ENCODE measurements at regions not wholly inside any gene's neighbourhood (a gene's known extent, or its start where the extent isn't known, plus 50 kb on each side); places are given as distances from the start of the nearest gene placed in this dataset.

GRCh38 chr5:62722360-62722759 lies 143.7 kb downstream of the LRRC70 start:
- intact Hi-C loops (cut with DNase I), result no loop called here
- DNase-seq, result no peak

- no peak for DNase-seq
- intact Hi-C loops (cut with DNase I), result no loop called here
These were observed 141.4 kb downstream of the LRRC70 start for GRCh38 chr5:62720031-62720441.

GRCh38 chr5:62719061-62719720 lies 140.6 kb downstream of the LRRC70 start:
- intact Hi-C loops (cut with DNase I), result no loop called here
- no peak for DNase-seq

GRCh38 chr5:62718324-62718723 lies 139.7 kb downstream of the LRRC70 start:
- no peak for DNase-seq
- intact Hi-C loops (cut with DNase I), result no loop called here

GRCh38 chr5:62717301-62717933 lies 138.8 kb downstream of the LRRC70 start:
- DNase-seq, result no peak
- intact Hi-C loops (cut with DNase I), result no loop called here

DNA sequence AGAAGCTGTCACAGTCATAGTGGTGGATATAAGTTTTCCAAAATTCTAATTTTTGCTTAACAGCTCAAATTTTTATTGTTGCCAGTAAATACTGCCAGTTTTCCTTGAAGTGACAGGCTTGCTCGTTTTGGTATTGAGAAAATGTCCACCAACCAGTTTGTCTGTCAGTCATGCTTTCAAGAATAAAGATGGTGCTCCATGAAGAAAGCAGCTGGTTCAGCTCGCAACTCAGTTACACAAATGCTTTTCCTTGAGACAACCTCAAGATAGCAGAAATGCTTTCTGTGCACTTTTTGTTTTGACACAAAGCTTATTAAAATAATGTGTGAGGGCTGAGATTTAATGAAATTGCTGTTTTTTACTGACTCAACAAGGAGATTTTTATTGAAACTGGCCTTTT lies 135.7 kb downstream of the LRRC70 start:
- intact Hi-C loops (cut with DNase I), result no loop called here
- no peak for DNase-seq

GRCh38 chr5:62708481-62709325 lies 130.1 kb downstream of the LRRC70 start:
- DNase-seq, result no peak
- intact Hi-C loops (cut with DNase I), result no loop called here

DNA sequence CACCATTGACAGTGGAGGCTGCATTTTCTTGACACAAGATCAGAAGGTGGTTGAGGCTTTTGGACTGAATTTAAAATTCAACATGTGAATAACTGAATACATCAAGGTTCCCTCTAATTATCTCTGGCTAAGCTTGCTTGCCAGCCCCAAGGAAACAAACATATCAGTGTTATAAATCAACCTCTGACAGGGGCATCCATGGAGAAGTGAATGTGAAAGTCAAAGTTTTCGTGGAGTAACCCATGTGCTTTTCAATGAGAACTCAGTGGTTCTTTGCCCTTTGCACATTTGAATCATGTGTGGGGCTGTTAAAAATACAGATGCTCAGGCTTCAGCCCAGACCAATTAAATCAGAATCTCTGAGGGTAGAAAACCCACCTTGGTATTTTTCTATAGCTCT lies 128.9 kb downstream of the LRRC70 start:
- DNase-seq, result no peak
- intact Hi-C loops (cut with DNase I), result no loop called here

GRCh38 chr5:62707131-62707530 lies 128.5 kb downstream of the LRRC70 start:
- intact Hi-C loops (cut with DNase I), result no loop called here
- DNase-seq, result no peak

DNA sequence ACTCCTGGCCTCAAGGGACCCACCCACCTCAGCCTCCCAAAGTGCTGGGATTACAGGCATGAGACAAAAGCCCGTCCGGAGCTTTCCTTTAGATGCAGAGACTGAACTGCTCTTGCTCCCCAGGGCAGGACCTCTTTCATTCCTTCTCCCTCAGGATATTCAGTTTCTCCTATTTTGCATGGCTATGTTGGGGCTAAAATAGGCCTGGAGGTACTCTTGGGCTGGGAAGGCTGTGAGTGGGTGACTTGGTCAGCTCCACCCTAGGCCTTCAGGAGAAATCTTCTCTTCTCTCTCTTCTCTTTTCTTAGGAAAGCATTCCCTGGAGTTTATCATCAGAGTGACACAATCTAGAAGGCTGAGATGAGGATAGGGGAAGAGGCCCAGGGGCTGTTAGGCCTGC lies 126.4 kb downstream of the LRRC70 start:
- intact Hi-C loops (cut with DNase I), result no loop called here
- no peak for DNase-seq

GRCh38 chr5:62702126-62702525 lies 123.5 kb downstream of the LRRC70 start:
- DNase-seq, result no peak
- intact Hi-C loops (cut with DNase I), result no loop called here

- intact Hi-C loops (cut with DNase I), result no loop called here
- no peak for DNase-seq
These were observed 122.4 kb downstream of the LRRC70 start for GRCh38 chr5:62701036-62701435.

- DNase-seq, result no peak
- intact Hi-C loops (cut with DNase I), result no loop called here
These were observed 120.1 kb downstream of the LRRC70 start for GRCh38 chr5:62698756-62699155.

- intact Hi-C loops (cut with DNase I), result no loop called here
- DNase-seq, result no peak
These were observed 116.7 kb downstream of the LRRC70 start for GRCh38 chr5:62695274-62695673.

- intact Hi-C loops (cut with DNase I), result no loop called here
- DNase-seq, result no peak
These were observed 114.5 kb downstream of the LRRC70 start for GRCh38 chr5:62692946-62693713.

DNA sequence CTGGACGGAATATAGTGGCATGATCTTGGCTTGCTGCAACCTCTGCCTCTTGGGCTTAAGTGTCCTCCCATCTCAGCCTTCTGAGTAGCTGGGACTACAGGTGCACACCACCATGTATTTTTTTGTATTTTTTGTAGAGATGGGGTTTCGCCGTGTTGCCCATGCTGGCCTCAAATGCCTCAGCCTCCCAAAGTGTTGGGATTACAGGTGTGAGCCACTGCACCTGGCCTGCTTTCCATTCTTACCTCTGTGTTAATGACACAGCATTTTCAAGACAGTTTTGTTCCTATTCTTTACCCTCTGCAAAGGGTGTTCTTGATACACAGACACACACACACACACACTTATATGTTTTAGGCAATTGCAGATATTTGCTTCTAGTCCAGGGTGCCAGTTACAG lies 113.3 kb downstream of the LRRC70 start:
- intact Hi-C loops (cut with DNase I), result no loop called here
- DNase-seq, result no peak

- intact Hi-C loops (cut with DNase I), result no loop called here
These were observed 111.8 kb downstream of the LRRC70 start for GRCh38 chr5:62690421-62690820.

DNA sequence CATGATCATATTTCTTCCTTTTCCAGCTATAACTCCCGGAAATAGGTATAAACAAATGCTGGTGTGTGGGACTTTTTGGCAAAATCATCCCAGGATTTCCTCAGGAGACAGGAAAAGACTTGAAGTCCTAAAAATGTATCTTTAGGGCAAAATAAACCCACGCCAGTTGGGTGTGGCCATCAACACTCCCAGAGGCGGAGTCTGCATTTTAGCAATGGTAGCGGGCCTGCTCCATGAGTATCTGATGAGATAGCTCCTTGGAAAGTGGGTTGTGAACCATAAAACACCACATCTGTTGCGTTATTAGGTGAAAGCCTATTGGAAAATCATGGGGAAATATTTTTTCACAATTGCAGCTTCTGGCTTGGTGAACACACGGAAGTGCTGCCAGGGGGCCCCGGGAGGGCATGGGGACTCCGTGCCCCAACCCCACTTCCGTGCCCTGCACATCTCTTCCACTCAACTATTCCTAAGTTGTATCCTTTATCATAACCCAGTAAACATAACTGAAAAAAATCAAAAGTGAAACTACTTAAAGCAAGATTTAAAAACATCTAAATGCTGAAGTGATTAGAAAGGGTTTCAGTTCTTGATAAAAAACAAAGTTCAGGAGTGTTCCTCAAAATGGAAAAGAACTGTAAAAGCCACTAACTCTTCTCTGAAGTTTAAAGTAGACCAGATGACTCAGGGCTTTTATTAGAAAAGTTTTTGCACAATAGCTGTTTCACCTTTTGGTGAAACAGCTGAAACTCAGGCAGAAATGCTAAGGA lies 111.2 kb downstream of the LRRC70 start:
- intact Hi-C loops (cut with DNase I), result no loop called here
- DNase-seq, result no peak

More at GRCh38 chr5:62690421-62690820, 111.8 kb downstream of the LRRC70 start:
- no peak for DNase-seq

- intact Hi-C loops (cut with DNase I), result no loop called here
- DNase-seq, result no peak
These were observed 108.1 kb downstream of the LRRC70 start for GRCh38 chr5:62686692-62687091.

All from head of caudate nucleus (tissue), 42 donors.